Neuronal stem cell (in vitro differentiated cells): ENCODE measurements at regions not wholly inside any gene's neighbourhood (a gene's known extent, or its start where the extent isn't known, plus 50 kb on each side); places are given as distances from the start of the nearest gene placed in this dataset.

Experiments
- DNase-seq: peaks from one replicate; pipeline ENCODE4 v3.0.0-alpha.2; 2013; ENCODE audit warnings: low spot score
- H2AFZ ChIP-seq: one replicate; pipeline ENCODE4 v1.6.1; 2013; ENCODE audit warnings: mild to moderate bottlenecking, low read length, inconsistent platforms
- H2AK5ac ChIP-seq: 2 replicates; pipeline ENCODE4 v1.6.1; 2013; ENCODE audit warnings: low read depth, mild to moderate bottlenecking, inconsistent platforms, low read length, moderate library complexity, mixed read lengths
- H2BK120ac ChIP-seq: 2 replicates; pipeline ENCODE4 v1.6.1; 2013; ENCODE audit warnings: low read depth, mild to moderate bottlenecking, inconsistent platforms, low read length, moderate library complexity, mixed read lengths
- H2BK12ac ChIP-seq: one replicate; pipeline ENCODE4 v1.6.1; 2013; ENCODE audit warnings: low read length, inconsistent platforms
- H2BK15ac ChIP-seq: 2 replicates; pipeline ENCODE4 v1.6.1; 2013; ENCODE audit warnings: mild to moderate bottlenecking, low read length, inconsistent platforms, mixed read lengths
- H2BK5ac ChIP-seq: one replicate; pipeline ENCODE4 v1.6.1; 2013; ENCODE audit warnings: inconsistent platforms, mild to moderate bottlenecking, low read length, moderate library complexity
- H3K14ac ChIP-seq: one replicate; pipeline ENCODE4 v1.6.1; 2013; ENCODE audit warnings: low read length, inconsistent platforms
- H3K18ac ChIP-seq: 2 replicates; pipeline ENCODE4 v1.6.1; 2013; ENCODE audit warnings: low read length, inconsistent platforms
- H3K23ac ChIP-seq: 2 replicates; pipeline ENCODE4 v1.6.1; 2013; ENCODE audit warnings: low read depth, mild to moderate bottlenecking, mixed read lengths, low read length, inconsistent platforms; ENCODE audit not compliant: poor library complexity
- H3K27ac ChIP-seq: replicated peaks from 3 replicates; pipeline ENCODE4 v1.5.1; 2013; ENCODE audit warnings: low read length, inconsistent platforms
- H3K27me3 ChIP-seq, 3 experiments: 2 replicates each; pipeline ENCODE4 v1.6.1; 2013; ENCODE audit warnings: low read length in 3 of 3, mild to moderate bottlenecking in 2 of 3, inconsistent platforms in 1 of 3, low read depth in 1 of 3, mixed read lengths in 1 of 3, moderate library complexity in 1 of 3; ENCODE audit not compliant: control insufficient read depth in 3 of 3, insufficient read depth in 3 of 3
- H3K36me3 ChIP-seq, 2 donors: replicated peaks in 1 of 2; 2 replicates each; pipeline ENCODE4 v1.6.1; 2013; ENCODE audit warnings: low read length in 2 of 2; ENCODE audit not compliant: control insufficient read depth in 2 of 2, insufficient read depth in 2 of 2
- H3K4ac ChIP-seq: 2 replicates; pipeline ENCODE4 v1.6.1; 2013; ENCODE audit warnings: inconsistent platforms, mild to moderate bottlenecking, low read length, moderate library complexity
- H3K4me1 ChIP-seq, 2 donors: 1 replicate in 1 of 2; 2 replicates in 1 of 2; pipeline ENCODE4 v1.6.1; 2013; ENCODE audit warnings: low read length in 2 of 2, low read depth in 1 of 2; ENCODE audit not compliant: control insufficient read depth in 2 of 2, insufficient read depth in 1 of 2
- H3K4me2 ChIP-seq: one replicate; pipeline ENCODE4 v1.6.1; 2013; ENCODE audit warnings: mild to moderate bottlenecking, low read length, inconsistent platforms; ENCODE audit not compliant: insufficient read depth, poor library complexity, severe bottlenecking
- H3K4me3 ChIP-seq, 2 donors: 2 replicates each; pipeline ENCODE4 v1.5.1; 2013; ENCODE audit warnings: low read length in 2 of 2, mild to moderate bottlenecking in 2 of 2, inconsistent platforms in 1 of 2, moderate library complexity in 1 of 2
- H3K79me1 ChIP-seq: one replicate; pipeline ENCODE4 v1.6.1; 2013; ENCODE audit warnings: low read depth, mild to moderate bottlenecking, inconsistent platforms, low read length, moderate library complexity
- H3K9ac ChIP-seq: one replicate; pipeline ENCODE4 v1.6.1; 2013; ENCODE audit warnings: mild to moderate bottlenecking, low read depth, low read length, inconsistent platforms; ENCODE audit not compliant: poor library complexity
- H3K9me3 ChIP-seq, 2 donors: replicated peaks in 1 of 2; 2 replicates each; pipeline versions ENCODE3 to v1.6.1; 2013; ENCODE audit warnings: low read length in 2 of 2, mild to moderate bottlenecking in 2 of 2, inconsistent platforms in 1 of 2, low read depth in 1 of 2, mixed read lengths in 1 of 2, moderate library complexity in 1 of 2; ENCODE audit not compliant: control insufficient read depth in 2 of 2, insufficient read depth in 1 of 2
- H4K8ac ChIP-seq: one replicate; pipeline ENCODE4 v1.6.1; 2013; ENCODE audit warnings: low read depth, mild to moderate bottlenecking, inconsistent platforms, low read length, moderate library complexity
- H4K91ac ChIP-seq: one replicate; pipeline ENCODE4 v1.6.1; 2013; ENCODE audit warnings: low read length, low read depth, mild to moderate bottlenecking, inconsistent platforms; ENCODE audit not compliant: poor library complexity
- WGBS, 2 donors: extraction: QIAGEN DNeasy Blood & Tissue Kit; methylation state at CpG; one replicate each; pipeline ENCODE4 v1.1.7; 2013; ENCODE audit warnings: missing lambda C conversion rate in 2 of 2, mixed read lengths in 1 of 2; ENCODE audit not compliant: insufficient read length in 2 of 2, insufficient replicate concordance in 1 of 2; ENCODE audit errors: extremely low coverage in 2 of 2; 5-methylcytosine and 5-hydroxymethylcytosine counted together

GRCh38 chr5:51679286-51679685, 296.0 kb downstream of the ISL1 start:
- H3K9me3 ChIP-seq = no peaks in the 10 kb centered on the region
- no peak overlapping the region for H4K8ac ChIP-seq
- no peak overlapping the region for H3K4ac ChIP-seq
- H2BK15ac ChIP-seq = no peak overlapping the region
- H3K4me3 ChIP-seq = no peak overlapping the region
- H3K4me2 ChIP-seq = no peak overlapping the region
- no peak overlapping the region for H2BK5ac ChIP-seq
- no peak overlapping the region for H2BK120ac ChIP-seq
- H3K14ac ChIP-seq = no peak overlapping the region
- H3K9ac ChIP-seq = no peak overlapping the region
- no peaks in the 10 kb centered on the region for H3K27me3 ChIP-seq
- H3K18ac ChIP-seq = no peak overlapping the region
- H3K23ac ChIP-seq = no peak overlapping the region
- H3K4me1 ChIP-seq = no peaks in the 10 kb centered on the region
- no peak overlapping the region for H3K27ac ChIP-seq
- H2AFZ ChIP-seq = no peak overlapping the region
- H2BK12ac ChIP-seq = no peak overlapping the region
- no peak overlapping the region for H2AK5ac ChIP-seq
- no peaks in the 10 kb centered on the region for H3K79me1 ChIP-seq
- H4K91ac ChIP-seq = no peak overlapping the region
- no peaks in the 10 kb centered on the region for H3K36me3 ChIP-seq
- DNase-seq = no peak

GRCh38 chr5:51684794-51685355, 301.6 kb downstream of the ISL1 start:
- WGBS, 2 donors = no CpG with 5 or more reads among the region's 2 CpGs
- H3K79me1 ChIP-seq = no peaks in the 10 kb centered on the region
- H2AK5ac ChIP-seq = no peak overlapping the region
- H3K9me3 ChIP-seq = no peaks in the 10 kb centered on the region
- H2BK120ac ChIP-seq = no peak overlapping the region
- H3K27me3 ChIP-seq = no peaks in the 10 kb centered on the region
- H3K4me1 ChIP-seq = no peaks in the 10 kb centered on the region
- no peak for DNase-seq
- no peak overlapping the region for H2BK15ac ChIP-seq
- H2BK12ac ChIP-seq = no peak overlapping the region
- H3K36me3 ChIP-seq = no peaks in the 10 kb centered on the region
- H2AFZ ChIP-seq = no peak overlapping the region
- H3K14ac ChIP-seq = no peak overlapping the region
- no peak overlapping the region for H3K18ac ChIP-seq
- H4K91ac ChIP-seq = no peak overlapping the region
- no peak overlapping the region for H3K27ac ChIP-seq
- no peak overlapping the region for H3K4me3 ChIP-seq
- H3K23ac ChIP-seq = no peak overlapping the region
- H3K9ac ChIP-seq = no peak overlapping the region
- no peak overlapping the region for H4K8ac ChIP-seq
- no peak overlapping the region for H3K4me2 ChIP-seq
- no peak overlapping the region for H2BK5ac ChIP-seq
- no peak overlapping the region for H3K4ac ChIP-seq

- H2BK120ac ChIP-seq = no peak overlapping the region
- no CpG with 5 or more reads among the region's 3 CpGs for WGBS, 2 donors
- H3K79me1 ChIP-seq = no peaks in the 10 kb centered on the region
Observed at GRCh38 chr5:51685419-51685818, 302.2 kb downstream of the ISL1 start.

GRCh38 chr5:51686622-51687021, 303.4 kb downstream of the ISL1 start:
- no peak overlapping the region for H3K27ac ChIP-seq
- H2BK12ac ChIP-seq = no peak overlapping the region
- no peak overlapping the region for H2AFZ ChIP-seq
- H4K8ac ChIP-seq = no peak overlapping the region
- no peaks in the 10 kb centered on the region for H3K79me1 ChIP-seq
- H3K4me3 ChIP-seq = no peak overlapping the region
- no CpG with 5 or more reads among the region's 1 CpG for WGBS, 2 donors
- no peak overlapping the region for H3K4ac ChIP-seq
- no peak overlapping the region for H2BK120ac ChIP-seq
- H3K23ac ChIP-seq = no peak overlapping the region
- H3K4me1 ChIP-seq = no peaks in the 10 kb centered on the region
- H3K9me3 ChIP-seq = no peaks in the 10 kb centered on the region
- no peak overlapping the region for H4K91ac ChIP-seq
- H2BK5ac ChIP-seq = no peak overlapping the region
- H2AK5ac ChIP-seq = no peak overlapping the region
- no peak overlapping the region for H3K14ac ChIP-seq
- no peak overlapping the region for H3K4me2 ChIP-seq
- no peaks in the 10 kb centered on the region for H3K36me3 ChIP-seq
- no peak for DNase-seq
- H3K18ac ChIP-seq = no peak overlapping the region
- no peak overlapping the region for H2BK15ac ChIP-seq
- no peak overlapping the region for H3K9ac ChIP-seq
- H3K27me3 ChIP-seq = no peaks in the 10 kb centered on the region

More at GRCh38 chr5:51685419-51685818, 302.2 kb downstream of the ISL1 start:
- H3K27me3 ChIP-seq = no peaks in the 10 kb centered on the region
- no peak overlapping the region for H3K4me3 ChIP-seq
- H4K91ac ChIP-seq = no peak overlapping the region
- no peak overlapping the region for H2BK15ac ChIP-seq
- H2AK5ac ChIP-seq = no peak overlapping the region
- no peak overlapping the region for H3K23ac ChIP-seq
- H3K4me1 ChIP-seq = no peaks in the 10 kb centered on the region
- no peak overlapping the region for H4K8ac ChIP-seq
- H3K9ac ChIP-seq = no peak overlapping the region
- H3K4me2 ChIP-seq = no peak overlapping the region
- DNase-seq = no peak
- H3K9me3 ChIP-seq = no peaks in the 10 kb centered on the region
- H3K27ac ChIP-seq = no peak overlapping the region
- H2AFZ ChIP-seq = no peak overlapping the region
- no peak overlapping the region for H2BK12ac ChIP-seq
- H3K14ac ChIP-seq = no peak overlapping the region
- H3K18ac ChIP-seq = no peak overlapping the region
- H3K36me3 ChIP-seq = no peaks in the 10 kb centered on the region
- no peak overlapping the region for H2BK5ac ChIP-seq
- no peak overlapping the region for H3K4ac ChIP-seq
